A549 (cell line): ENCODE measurements at regions not wholly inside any gene's neighbourhood (a gene's known extent, or its start where the extent isn't known, plus 50 kb on each side); places are given as distances from the start of the nearest gene placed in this dataset.

Experiments
- ATAC-seq, 2 experiments: fragments of 200-7000 bp in 1 of 2; fragments of >200 bp in 1 of 2; cut with Nextera tagmentation in 1 of 2; cut with Tn5 transposase in 1 of 2; 3 replicates each; pipeline versions ENCODE4 v1.8.0 to v1.9.1; 2018 to 2020; ENCODE audit warnings: mild to moderate bottlenecking in 1 of 2, moderate library complexity in 1 of 2
- CTCF ChIA-PET: fragments of 300-600 bp; sonication (Branson Sonifier 250); formaldehyde crosslinking; extraction: SDS; loops from one replicate; lab custom pipeline; 2021; ENCODE audit warnings: antibody characterized with exemption, inconsistent platforms; lab: Yijun Ruan, JAX
- POLR2A ChIA-PET: fragments of 350-600 bp; formaldehyde crosslinking; extraction: SDS; loops from one replicate; lab custom pipeline; 2021; ENCODE audit warnings: antibody characterized with exemption, inconsistent platforms; lab: Yijun Ruan, JAX
- DNase-seq, 2 experiments: peaks; one replicate each; pipeline versions ENCODE4 v3.0.0 to v3.0.0-alpha.2; 2011 to 2016; ENCODE audit warnings: low read depth in 1 of 2, low spot score in 1 of 2
- FAIRE-seq: peaks from 2 replicates; lab custom pipeline; 2011; peaks lifted over from hg19 to GRCh38; lab: Jason Lieb, UNC
- H3K27ac ChIP-seq, 2 experiments: fragments of >200 bp; sonication (Bioruptor Twin); formaldehyde crosslinking; 3 replicates each; pipeline ENCODE4 v1.5.1; 2016 to 2017
- H3K4me1 ChIP-seq: fragments of >200 bp; sonication (Bioruptor Twin); formaldehyde crosslinking; 3 replicates; pipeline ENCODE4 v1.6.1; 2016
- H3K4me2 ChIP-seq: fragments of >200 bp; sonication (Bioruptor Twin); formaldehyde crosslinking; 3 replicates; pipeline ENCODE4 v1.6.1; 2016
- H3K4me3 ChIP-seq: fragments of >200 bp; sonication (Bioruptor Twin); formaldehyde crosslinking; 3 replicates; pipeline ENCODE4 v1.5.1; 2016
- H3K9me3 ChIP-seq: fragments of >200 bp; sonication (Bioruptor Twin); formaldehyde crosslinking; 3 replicates; pipeline ENCODE4 v1.6.1; 2016
- CBX2 ChIP-seq: fragments of 200-600 bp; sonication (generic); IDR thresholded peaks from 2 replicates; pipeline ENCODE4 v1.6.1; 2016; ENCODE audit warnings: low read depth, mild to moderate bottlenecking, borderline replicate concordance
- CBX8 ChIP-seq: fragments of 200-600 bp; sonication (generic); IDR thresholded peaks from 2 replicates; pipeline ENCODE4 v1.6.1; 2016
- CEBPB ChIP-seq, 2 experiments: fragments of >200 bp in 1 of 2; sonication (Bioruptor Twin) in 1 of 2; formaldehyde crosslinking in 1 of 2; IDR thresholded peaks; 2 replicates each; pipeline ENCODE4 v1.6.1; 2012 to 2016
- CHD2 ChIP-seq: fragments of 150-350 bp; IDR thresholded peaks from 2 replicates; pipeline ENCODE4 v1.6.1; 2014; ENCODE audit warnings: low read length; ENCODE audit not compliant: partially characterized antibody
- ELK1 ChIP-seq: fragments of 150-350 bp; IDR thresholded peaks from 2 replicates; pipeline ENCODE4 v1.6.1; 2014; ENCODE audit warnings: low read depth, mild to moderate bottlenecking, low read length
- FOSB ChIP-seq: fragments of 250-450 bp; sonication (Bioruptor Pico); IDR thresholded peaks from 2 replicates; pipeline ENCODE4 v1.5.0; 2020; ENCODE audit warnings: mild to moderate bottlenecking, moderate library complexity
- FOSL2 ChIP-seq, 2 experiments: fragments of 450-650 bp in 1 of 2; fragments of >200 bp in 1 of 2; sonication (Bioruptor Twin) in 1 of 2; formaldehyde crosslinking; IDR thresholded peaks; 2 replicates each; pipeline versions ENCODE4 v1.5.0 to v1.6.1; 2016 to 2020; ENCODE audit warnings: mild to moderate bottlenecking in 1 of 2, moderate library complexity in 1 of 2
- HDAC2 ChIP-seq: fragments of 200-600 bp; sonication (generic); IDR thresholded peaks from 2 replicates; pipeline ENCODE4 v1.6.1; 2016
- HMGXB4 ChIP-seq: fragments of 250-450 bp; sonication (Bioruptor Pico); IDR thresholded peaks from 2 replicates; pipeline ENCODE4 v1.5.0; 2021; ENCODE audit warnings: mild to moderate bottlenecking, moderate library complexity, borderline replicate concordance
- HOXB5 ChIP-seq: fragments of 250-450 bp; sonication (Bioruptor Pico); IDR thresholded peaks from 2 replicates; pipeline ENCODE4 v1.5.0; 2020; ENCODE audit warnings: mild to moderate bottlenecking, moderate library complexity
- KDM5A ChIP-seq: fragments of 200-600 bp; sonication (generic); IDR thresholded peaks from 2 replicates; pipeline ENCODE4 v1.6.1; 2016; ENCODE audit warnings: antibody characterized with exemption, mild to moderate bottlenecking
- MAZ ChIP-seq: fragments of 150-350 bp; IDR thresholded peaks from 2 replicates; pipeline ENCODE4 v1.6.1; 2014; ENCODE audit warnings: antibody characterized with exemption, low read depth, low read length, borderline replicate concordance
- NFE2L2 ChIP-seq: fragments of 150-350 bp; conservative IDR thresholded peaks from 2 replicates; pipeline ENCODE4 v1.6.1; 2014; ENCODE audit warnings: low read length
- POLR2A ChIP-seq: IDR thresholded peaks from 2 replicates; pipeline ENCODE4 v1.6.1; 2012; ENCODE audit warnings: mild to moderate bottlenecking, low read length
- POLR2AphosphoS2 ChIP-seq: conservative IDR thresholded peaks from 2 replicates; pipeline ENCODE4 v1.6.1; 2012; ENCODE audit warnings: low read length, improper control_type of control experiment, inconsistent platforms
- RFX5 ChIP-seq: fragments of 450-650 bp; IDR thresholded peaks from 2 replicates; pipeline ENCODE4 v1.7.1; 2014; ENCODE audit warnings: antibody characterized with exemption, mild to moderate bottlenecking, moderate library complexity
- RNF2 ChIP-seq: fragments of 200-600 bp; sonication (generic); IDR thresholded peaks from 2 replicates; pipeline ENCODE4 v1.6.1; 2016; ENCODE audit warnings: low read depth, mild to moderate bottlenecking, antibody characterized with exemption, moderate library complexity, borderline replicate concordance
- TFCP2L1 ChIP-seq: fragments of 250-450 bp; sonication (Bioruptor Pico); IDR thresholded peaks from 2 replicates; pipeline ENCODE4 v1.5.0; 2021; ENCODE audit warnings: mild to moderate bottlenecking
- USF2 ChIP-seq: fragments of 450-650 bp; IDR thresholded peaks from 2 replicates; pipeline ENCODE4 v1.6.1; 2014; ENCODE audit warnings: antibody characterized with exemption
- ZC3H11A ChIP-seq: fragments of 450-650 bp; IDR thresholded peaks from 2 replicates; pipeline ENCODE4 v1.6.1; 2014; ENCODE audit warnings: antibody characterized with exemption, mild to moderate bottlenecking
- ZNF302 ChIP-seq: fragments of 250-450 bp; sonication (Bioruptor Pico); IDR thresholded peaks from 2 replicates; pipeline ENCODE4 v1.9.0; 2021; ENCODE audit warnings: inconsistent platforms, mild to moderate bottlenecking, moderate library complexity
- WGBS: methylation state at CpG from one replicate; pipeline ENCODE4 v1.1.6; 2017; ENCODE audit errors: missing lambda C conversion rate; 5-methylcytosine and 5-hydroxymethylcytosine counted together

GRCh38 chr2:5969303-5969702 is 277.1 kb downstream of the SOX11 start:
- H3K9me3 ChIP-seq, result peaks cover 4% of the 10 kb centered on the region; the same call in 1 of the 3 replicates
- no peak for FAIRE-seq
- no peak for ATAC-seq
- H3K4me1 ChIP-seq, result no peaks in the 10 kb centered on the region
- no peak overlapping the region for H3K4me2 ChIP-seq
- ChIA-PET POLR2A (no interaction called here), CTCF (no interaction called here)
- WGBS, result 16% methylated on average over 6 of the region's 6 CpGs
- TF ChIP-seq CHD2 (no peak), ZNF302 (CRISPR knock-in tag) (no peak), TFCP2L1 (CRISPR knock-in tag) (no peak), HOXB5 (CRISPR knock-in tag) (no peak), HDAC2 (no peak), CEBPB (IDR thresholded peaks at IDR 0.05) (no peak), POLR2A (no peak), NFE2L2 (no peak), POLR2AphosphoS2 (no peak), RFX5 (no peak), RNF2 (no peak), HMGXB4 (CRISPR knock-in tag) (no peak), KDM5A (no peak), MAZ (no peak), USF2 (no peak)
- no peak overlapping the region for H3K27ac ChIP-seq
- no peak for DNase-seq
- H3K4me3 ChIP-seq, result no peak overlapping the region

- no peak for ATAC-seq
- Histone ChIP-seq H3K4me1 (no peaks in the 10 kb centered on the region), H3K27ac (no peak overlapping the region), H3K4me3 (no peak overlapping the region), H3K9me3 (0 out of 3 replicates have a peak, but pooled peaks cover 4% of the 10 kb centered on the region), H3K4me2 (no peak overlapping the region)
- ChIA-PET CTCF (no interaction called here), POLR2A (no interaction called here)
- no peak for DNase-seq
- FAIRE-seq, result no peak
- WGBS, result 7% methylated on average over 4 of the region's 4 CpGs
- TF ChIP-seq NFE2L2, result no peak
- TF ChIP-seq HDAC2, result no peak
- no peak for TF ChIP-seq ZC3H11A
- TF ChIP-seq ELK1, result no peak
- no peak for TF ChIP-seq CBX8
- no peak for TF ChIP-seq FOSB (CRISPR knock-in tag)
- TF ChIP-seq CBX2, result no peak
- TF ChIP-seq HMGXB4 (CRISPR knock-in tag), result no peak
- TF ChIP-seq KDM5A, result no peak
- TF ChIP-seq, all 56 proteins: peak for 0
Observed at GRCh38 chr2:5970347-5970746, 278.2 kb downstream of the SOX11 start.

GRCh38 chr2:5974477-5974876 is 282.3 kb downstream of the SOX11 start:
- no peaks in the 10 kb centered on the region for H3K4me1 ChIP-seq
- ChIA-PET POLR2A (no interaction called here), CTCF (no interaction called here)

More at GRCh38 chr2:5974477-5974876, 282.3 kb downstream of the SOX11 start:
- FAIRE-seq, result no peak
- 2% methylated on average over 6 of the region's 6 CpGs for WGBS
- Histone ChIP-seq H3K9me3 (no peaks in the 10 kb centered on the region), H3K4me3 (no peak overlapping the region), H3K4me2 (no peak overlapping the region), H3K27ac (no peak overlapping the region)
- no peak for DNase-seq
- no peak for ATAC-seq
- no peak for TF ChIP-seq CBX8
- TF ChIP-seq ZC3H11A, result no peak
- TF ChIP-seq FOSL2 (IDR thresholded peaks at IDR 0.05), result no peak
- no peak for TF ChIP-seq FOSL2 (CRISPR knock-in tag; IDR thresholded peaks at IDR 0.05)
